Calu3 (cell line): ENCODE measurements at regions not wholly inside any gene's neighbourhood (a gene's known extent, or its start where the extent isn't known, plus 50 kb on each side); places are given as distances from the start of the nearest gene placed in this dataset.

Experiments used
- BruUV-seq: library from RNA; stranded (reverse); fragments of 400-500 nt; replicated peaks from 2 replicates; lab custom pipeline; 2021; lab: Mats Ljungman, UMichigan
- CTCF ChIA-PET: fragments of 300-600 bp; sonication (Branson Sonifier 250); formaldehyde crosslinking; loops from one replicate; lab custom pipeline; 2022; ENCODE audit warnings: antibody characterized with exemption; lab: Charles Lee
- DNase-seq: peaks from one replicate; pipeline ENCODE4 v3.0.0; 2022
- H3K27ac Mint-ChIP-seq: one replicate; pipeline ENCODE4 v1.8.0; 2022; ENCODE audit warnings: mixed read lengths; ENCODE audit not compliant: unreplicated experiment
- H3K27me3 Mint-ChIP-seq: one replicate; pipeline ENCODE4 v1.8.0; 2022; ENCODE audit warnings: mixed read lengths; ENCODE audit not compliant: unreplicated experiment
- H3K36me3 Mint-ChIP-seq: one replicate; pipeline ENCODE4 v1.8.0; 2022; ENCODE audit warnings: mild to moderate bottlenecking, moderate library complexity, mixed read lengths; ENCODE audit not compliant: insufficient read depth, unreplicated experiment
- H3K4me1 Mint-ChIP-seq: one replicate; pipeline ENCODE4 v1.8.0; 2022; ENCODE audit warnings: mild to moderate bottlenecking, low read depth, mixed read lengths; ENCODE audit not compliant: unreplicated experiment
- H3K4me3 Mint-ChIP-seq: one replicate; pipeline ENCODE4 v1.8.0; 2022; ENCODE audit warnings: mild to moderate bottlenecking, low read depth, moderate library complexity, mixed read lengths; ENCODE audit not compliant: unreplicated experiment
- H3K9me3 Mint-ChIP-seq: one replicate; pipeline ENCODE4 v1.8.0; 2022; ENCODE audit warnings: low read depth, mixed read lengths; ENCODE audit not compliant: unreplicated experiment
- intact Hi-C: fragments of 100-400 bp; cut with micrococcal nuclease; formaldehyde crosslinking; loops from one replicate; pipeline ENCODE4 v1.10.0; 2022; ENCODE audit not compliant: unreplicated experiment
- TF ChIP-seq, protein P1 (sequence below): fragments of 200-600 bp; IDR thresholded peaks from one replicate; pipeline ENCODE4 v1.8.0; 2022; ENCODE audit warnings: antibody characterized with exemption; ENCODE audit not compliant: unreplicated experiment

DNA sequence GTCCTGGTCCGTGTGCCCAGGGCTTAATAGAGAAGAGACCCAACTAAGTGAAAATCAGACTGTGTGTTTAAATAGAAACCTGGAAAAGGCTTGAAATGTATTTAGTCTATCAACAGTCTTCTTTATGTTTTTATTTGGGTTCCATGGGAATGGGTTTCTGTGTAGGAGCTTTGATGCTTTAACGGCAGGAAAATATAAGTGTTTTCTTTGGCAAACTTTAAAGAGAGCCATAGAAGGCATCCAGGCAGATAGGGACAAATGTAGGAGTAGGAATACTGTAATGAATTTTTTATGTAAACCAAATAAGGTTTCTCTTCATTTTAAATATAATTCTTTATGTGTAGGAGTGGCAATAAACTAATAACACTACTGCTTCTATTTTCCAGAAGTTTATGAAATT is 989.0 kb downstream of the GATA3 start:
- no peak for DNase-seq
- Mint-ChIP-seq H3K9me3 (peaks cover 3% of the 10 kb centered on the region), H3K4me3 (no peak overlapping the region), H3K27me3 (no peaks in the 10 kb centered on the region), H3K36me3 (no peaks in the 10 kb centered on the region), H3K4me1 (no peaks in the 10 kb centered on the region), H3K27ac (no peak overlapping the region)
- intact Hi-C loops: no loop called here
- CTCF ChIA-PET: interaction anchor here (0.7 kb wide), 1 partner anchor 236 kb away, joined by 4 read pairs; no protein-coding TSS in a partner anchor
- TF ChIP-seq, protein P1, sequence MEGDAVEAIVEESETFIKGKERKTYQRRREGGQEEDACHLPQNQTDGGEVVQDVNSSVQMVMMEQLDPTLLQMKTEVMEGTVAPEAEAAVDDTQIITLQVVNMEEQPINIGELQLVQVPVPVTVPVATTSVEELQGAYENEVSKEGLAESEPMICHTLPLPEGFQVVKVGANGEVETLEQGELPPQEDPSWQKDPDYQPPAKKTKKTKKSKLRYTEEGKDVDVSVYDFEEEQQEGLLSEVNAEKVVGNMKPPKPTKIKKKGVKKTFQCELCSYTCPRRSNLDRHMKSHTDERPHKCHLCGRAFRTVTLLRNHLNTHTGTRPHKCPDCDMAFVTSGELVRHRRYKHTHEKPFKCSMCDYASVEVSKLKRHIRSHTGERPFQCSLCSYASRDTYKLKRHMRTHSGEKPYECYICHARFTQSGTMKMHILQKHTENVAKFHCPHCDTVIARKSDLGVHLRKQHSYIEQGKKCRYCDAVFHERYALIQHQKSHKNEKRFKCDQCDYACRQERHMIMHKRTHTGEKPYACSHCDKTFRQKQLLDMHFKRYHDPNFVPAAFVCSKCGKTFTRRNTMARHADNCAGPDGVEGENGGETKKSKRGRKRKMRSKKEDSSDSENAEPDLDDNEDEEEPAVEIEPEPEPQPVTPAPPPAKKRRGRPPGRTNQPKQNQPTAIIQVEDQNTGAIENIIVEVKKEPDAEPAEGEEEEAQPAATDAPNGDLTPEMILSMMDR: no peak
- no TSS peak for BruUV-seq

GRCh38 chr10:9045311-9045710 is 990.8 kb downstream of the GATA3 start:
- H3K27ac Mint-ChIP-seq: no peak overlapping the region
- no peak for DNase-seq
- H3K4me1 Mint-ChIP-seq: no peaks in the 10 kb centered on the region
- H3K4me3 Mint-ChIP-seq: no peak overlapping the region
- CTCF ChIA-PET: no interaction called here
- H3K9me3 Mint-ChIP-seq: peaks cover 3% of the 10 kb centered on the region
- intact Hi-C loops: no loop called here
- H3K36me3 Mint-ChIP-seq: no peaks in the 10 kb centered on the region
- H3K27me3 Mint-ChIP-seq: no peaks in the 10 kb centered on the region
- BruUV-seq: no TSS peak
- TF ChIP-seq, protein P1: no peak

GRCh38 chr10:9051328-9051974 is 997.0 kb downstream of the GATA3 start:
- no peaks in the 10 kb centered on the region for H3K27me3 Mint-ChIP-seq
- no peaks in the 10 kb centered on the region for H3K4me1 Mint-ChIP-seq
- peaks cover 3% of the 10 kb centered on the region for H3K9me3 Mint-ChIP-seq
- DNase-seq: no peak
- no peak overlapping the region for H3K27ac Mint-ChIP-seq
- H3K4me3 Mint-ChIP-seq: no peak overlapping the region
- TF ChIP-seq, protein P1: no peak
- intact Hi-C loops: no loop called here
- no peaks in the 10 kb centered on the region for H3K36me3 Mint-ChIP-seq
- no TSS peak for BruUV-seq
- CTCF ChIA-PET: no interaction called here

GRCh38 chr10:9052767-9053166 is 998.3 kb downstream of the GATA3 start:
- TF ChIP-seq, protein P1: no peak
- no peaks in the 10 kb centered on the region for H3K36me3 Mint-ChIP-seq
- CTCF ChIA-PET: no interaction called here
- peaks cover 3% of the 10 kb centered on the region for H3K9me3 Mint-ChIP-seq
- H3K27ac Mint-ChIP-seq: no peak overlapping the region
- DNase-seq: no peak
- no peaks in the 10 kb centered on the region for H3K27me3 Mint-ChIP-seq
- no peaks in the 10 kb centered on the region for H3K4me1 Mint-ChIP-seq
- no peak overlapping the region for H3K4me3 Mint-ChIP-seq
- intact Hi-C loops: no loop called here
- no TSS peak for BruUV-seq
